SK-N-SH treated with all-trans-retinoic acid at 6 μM for 48 hours (cell line): ENCODE measurements at regions not wholly inside any gene's neighbourhood (a gene's known extent, or its start where the extent isn't known, plus 50 kb on each side); places are given as distances from the start of the nearest gene placed in this dataset.

Source experiments
- ATAC-seq: fragments of 200-7000 bp; cut with Tn5 transposase; 3 replicates; pipeline ENCODE4 v1.9.1; 2020; ENCODE audit warnings: mild to moderate bottlenecking, moderate library complexity
- ARNTL ChIP-seq: fragments of 450-650 bp; formaldehyde crosslinking; IDR thresholded peaks from 2 replicates; pipeline ENCODE4 v1.5.0; 2020; ENCODE audit warnings: low read depth, mild to moderate bottlenecking, moderate library complexity, borderline replicate concordance
- BACH2 ChIP-seq: fragments of 250-450 bp; sonication (Bioruptor Pico); IDR thresholded peaks from 2 replicates; pipeline ENCODE4 v1.9.0; 2021; ENCODE audit warnings: mild to moderate bottlenecking, borderline replicate concordance
- CREB5 ChIP-seq: fragments of 250-450 bp; sonication (Bioruptor Pico); IDR thresholded peaks from 2 replicates; pipeline ENCODE4 v1.5.1; 2020; ENCODE audit warnings: low read depth, mild to moderate bottlenecking, moderate library complexity
- CSDC2 ChIP-seq: fragments of 250-450 bp; sonication (Bioruptor Pico); IDR thresholded peaks from 2 replicates; pipeline ENCODE4 v1.5.0; 2020; ENCODE audit warnings: mild to moderate bottlenecking, moderate library complexity
- CSRNP3 ChIP-seq: fragments of 250-450 bp; sonication (Bioruptor Pico); IDR thresholded peaks from 2 replicates; pipeline ENCODE4 v1.5.1; 2021; ENCODE audit warnings: mild to moderate bottlenecking, moderate library complexity
- ESRRG ChIP-seq: fragments of 250-450 bp; sonication (Bioruptor Pico); IDR thresholded peaks from 2 replicates; pipeline ENCODE4 v1.6.1; 2021; ENCODE audit warnings: mild to moderate bottlenecking
- GLIS3 ChIP-seq: fragments of 250-450 bp; sonication (Bioruptor Pico); IDR thresholded peaks from 2 replicates; pipeline ENCODE4 v1.5.0; 2020; ENCODE audit warnings: mild to moderate bottlenecking, moderate library complexity
- ISL1 ChIP-seq: fragments of 250-450 bp; sonication (Bioruptor Pico); IDR thresholded peaks from 2 replicates; pipeline ENCODE4 v2.1.2; 2022; ENCODE audit warnings: mild to moderate bottlenecking, moderate library complexity
- OSR1 ChIP-seq: fragments of 250-450 bp; sonication (Bioruptor Pico); IDR thresholded peaks from 2 replicates; pipeline ENCODE4 v1.8.0; 2022; ENCODE audit warnings: moderate library complexity, mild to moderate bottlenecking, inconsistent platforms
- PATZ1 ChIP-seq: fragments of 250-450 bp; sonication (Bioruptor Pico); IDR thresholded peaks from 2 replicates; pipeline ENCODE4 v1.8.0; 2020; ENCODE audit warnings: mild to moderate bottlenecking, moderate library complexity, borderline replicate concordance
- POU6F1 ChIP-seq: fragments of 250-450 bp; sonication (Bioruptor Pico); IDR thresholded peaks from 2 replicates; pipeline ENCODE4 v1.8.0; 2021; ENCODE audit warnings: low read depth, mild to moderate bottlenecking, moderate library complexity, borderline replicate concordance
- PPARA ChIP-seq: fragments of 250-450 bp; sonication (Bioruptor Pico); IDR thresholded peaks from 2 replicates; pipeline ENCODE4 v1.5.0; 2020; ENCODE audit warnings: mild to moderate bottlenecking, borderline replicate concordance
- RARB ChIP-seq: fragments of 250-450 bp; sonication (Bioruptor Pico); IDR thresholded peaks from 2 replicates; pipeline ENCODE4 v1.8.0; 2021; ENCODE audit warnings: mild to moderate bottlenecking, moderate library complexity
- SNAI2 ChIP-seq: fragments of 250-450 bp; sonication (Bioruptor Pico); IDR thresholded peaks from 2 replicates; pipeline ENCODE4 v1.5.0; 2020; ENCODE audit warnings: mild to moderate bottlenecking, moderate library complexity
- TCF4 ChIP-seq: fragments of 250-450 bp; sonication (Bioruptor Pico); IDR thresholded peaks from 2 replicates; pipeline ENCODE4 v1.8.0; 2021; ENCODE audit warnings: mild to moderate bottlenecking, moderate library complexity, borderline replicate concordance
- TOX ChIP-seq: fragments of 250-450 bp; sonication (Bioruptor Pico); IDR thresholded peaks from 2 replicates; pipeline ENCODE4 v1.8.0; 2021; ENCODE audit warnings: mild to moderate bottlenecking, moderate library complexity, borderline replicate concordance
- TSHZ2 ChIP-seq: fragments of 250-450 bp; sonication (Bioruptor Pico); IDR thresholded peaks from 2 replicates; pipeline ENCODE4 v1.5.0; 2020; ENCODE audit warnings: mild to moderate bottlenecking, moderate library complexity
- ZC3H10 ChIP-seq: fragments of 250-450 bp; sonication (Bioruptor Pico); IDR thresholded peaks from 2 replicates; pipeline ENCODE4 v1.5.1; 2021; ENCODE audit warnings: mild to moderate bottlenecking, moderate library complexity
- ZFP3 ChIP-seq: fragments of 250-450 bp; sonication (Bioruptor Pico); IDR thresholded peaks from 2 replicates; pipeline ENCODE4 v1.5.0; 2020; ENCODE audit warnings: mild to moderate bottlenecking, moderate library complexity
- ZFP30 ChIP-seq: fragments of 450-650 bp; formaldehyde crosslinking; IDR thresholded peaks from 2 replicates; pipeline ENCODE4 v1.5.0; 2022; ENCODE audit warnings: mild to moderate bottlenecking, moderate library complexity
- ZNF565 ChIP-seq: fragments of 450-650 bp; formaldehyde crosslinking; conservative IDR thresholded peaks from 2 replicates; pipeline ENCODE4 v1.5.0; 2020; ENCODE audit warnings: low read depth, mild to moderate bottlenecking, moderate library complexity
- ZNF70 ChIP-seq: fragments of 450-650 bp; formaldehyde crosslinking; IDR thresholded peaks from 2 replicates; pipeline ENCODE4 v1.5.0; 2020; ENCODE audit warnings: mild to moderate bottlenecking, moderate library complexity
- ZNF8 ChIP-seq: fragments of 450-650 bp; formaldehyde crosslinking; IDR thresholded peaks from 2 replicates; pipeline ENCODE4 v1.5.0; 2020; ENCODE audit warnings: mild to moderate bottlenecking, moderate library complexity

GRCh38 chr15:35210370-35210769, 125.3 kb upstream of the NANOGP8 start (continued):
- no peak for TF ChIP-seq TSHZ2 (CRISPR knock-in tag)
- no peak for TF ChIP-seq PPARA
- no peak for TF ChIP-seq GLIS3 (CRISPR knock-in tag)

- no peak for TF ChIP-seq ZNF8 (CRISPR knock-in tag)
- no peak for TF ChIP-seq TOX (CRISPR knock-in tag)
- no peak for TF ChIP-seq CREB5 (CRISPR knock-in tag)
- no peak for TF ChIP-seq TSHZ2 (CRISPR knock-in tag)
- no peak for TF ChIP-seq TCF4 (CRISPR knock-in tag)
- no peak for TF ChIP-seq SNAI2
- no peak for TF ChIP-seq OSR1 (CRISPR knock-in tag)
- no peak for TF ChIP-seq ZFP30 (CRISPR knock-in tag)
- no peak for TF ChIP-seq ZFP3 (CRISPR knock-in tag)
- no peak for TF ChIP-seq ESRRG
- TF ChIP-seq GLIS3 (CRISPR knock-in tag), result no peak
- no peak for TF ChIP-seq ZC3H10 (CRISPR knock-in tag)
- no peak for TF ChIP-seq ARNTL (CRISPR knock-in tag)
- TF ChIP-seq ISL1, result no peak
- no peak for TF ChIP-seq ZNF70
- no peak for TF ChIP-seq RARB
- no peak for TF ChIP-seq CSDC2 (CRISPR knock-in tag)
- no peak for ATAC-seq
Observed at GRCh38 chr15:35209838-35210237, 124.7 kb upstream of the NANOGP8 start.

- TF ChIP-seq ZNF8 (CRISPR knock-in tag) (no peak), ZNF565 (CRISPR knock-in tag) (no peak), SNAI2 (no peak)
- ATAC-seq, result no peak
Observed at GRCh38 chr15:35208353-35208752, 123.3 kb upstream of the NANOGP8 start.

- no peak for ATAC-seq
- TF ChIP-seq CSDC2 (CRISPR knock-in tag), result no peak
- no peak for TF ChIP-seq RARB
- no peak for TF ChIP-seq ZNF565 (CRISPR knock-in tag)
- TF ChIP-seq PATZ1 (CRISPR knock-in tag), result no peak
- no peak for TF ChIP-seq TCF4 (CRISPR knock-in tag)
- TF ChIP-seq PPARA, result no peak
- no peak for TF ChIP-seq ESRRG
- TF ChIP-seq SNAI2, result no peak
- no peak for TF ChIP-seq ZFP3 (CRISPR knock-in tag)
- TF ChIP-seq ZC3H10 (CRISPR knock-in tag), result no peak
- TF ChIP-seq BACH2, result no peak
- TF ChIP-seq POU6F1, result no peak
- TF ChIP-seq ISL1, result no peak
- no peak for TF ChIP-seq CSRNP3
- no peak for TF ChIP-seq GLIS3 (CRISPR knock-in tag)
Observed at GRCh38 chr15:35206060-35206675, 121.1 kb upstream of the NANOGP8 start.
